ENCODE measurements at regions not wholly inside any gene's neighbourhood (a gene's known extent, or its start where the extent isn't known, plus 50 kb on each side); places are given as distances from the start of the nearest gene placed in this dataset.

DNA sequence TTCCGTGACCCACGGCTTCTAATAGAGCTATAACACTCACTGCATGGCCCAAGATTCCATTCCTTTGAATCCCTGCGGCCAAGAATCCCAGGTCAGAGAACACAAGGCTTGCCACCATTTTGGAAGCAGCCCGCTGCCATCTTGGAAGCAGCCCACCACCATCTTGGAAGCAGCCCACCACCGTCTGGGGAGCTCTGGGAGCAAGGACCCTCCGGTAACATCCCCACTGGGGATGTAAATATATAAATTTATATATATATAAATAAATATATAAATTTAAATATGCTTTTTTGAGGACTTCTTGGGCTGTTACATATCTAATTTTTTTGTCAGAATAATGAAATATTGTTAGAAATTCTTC, 122.4 kb downstream of the FAM170A start:
- TF ChIP-seq, protein P1, sequence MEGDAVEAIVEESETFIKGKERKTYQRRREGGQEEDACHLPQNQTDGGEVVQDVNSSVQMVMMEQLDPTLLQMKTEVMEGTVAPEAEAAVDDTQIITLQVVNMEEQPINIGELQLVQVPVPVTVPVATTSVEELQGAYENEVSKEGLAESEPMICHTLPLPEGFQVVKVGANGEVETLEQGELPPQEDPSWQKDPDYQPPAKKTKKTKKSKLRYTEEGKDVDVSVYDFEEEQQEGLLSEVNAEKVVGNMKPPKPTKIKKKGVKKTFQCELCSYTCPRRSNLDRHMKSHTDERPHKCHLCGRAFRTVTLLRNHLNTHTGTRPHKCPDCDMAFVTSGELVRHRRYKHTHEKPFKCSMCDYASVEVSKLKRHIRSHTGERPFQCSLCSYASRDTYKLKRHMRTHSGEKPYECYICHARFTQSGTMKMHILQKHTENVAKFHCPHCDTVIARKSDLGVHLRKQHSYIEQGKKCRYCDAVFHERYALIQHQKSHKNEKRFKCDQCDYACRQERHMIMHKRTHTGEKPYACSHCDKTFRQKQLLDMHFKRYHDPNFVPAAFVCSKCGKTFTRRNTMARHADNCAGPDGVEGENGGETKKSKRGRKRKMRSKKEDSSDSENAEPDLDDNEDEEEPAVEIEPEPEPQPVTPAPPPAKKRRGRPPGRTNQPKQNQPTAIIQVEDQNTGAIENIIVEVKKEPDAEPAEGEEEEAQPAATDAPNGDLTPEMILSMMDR (conservative IDR thresholded peaks at IDR 0.05; ENCODE audit: low read depth, low read length): no peak
- TF ChIP-seq EZH2 (IDR thresholded peaks at IDR 0.05; ENCODE audit: borderline replicate concordance, low read depth, low read length, poor library complexity, severe bottlenecking): no peak
